ENCODE measurements at regions not wholly inside any gene's neighbourhood (a gene's known extent, or its start where the extent isn't known, plus 50 kb on each side); places are given as distances from the start of the nearest gene placed in this dataset.

DNA sequence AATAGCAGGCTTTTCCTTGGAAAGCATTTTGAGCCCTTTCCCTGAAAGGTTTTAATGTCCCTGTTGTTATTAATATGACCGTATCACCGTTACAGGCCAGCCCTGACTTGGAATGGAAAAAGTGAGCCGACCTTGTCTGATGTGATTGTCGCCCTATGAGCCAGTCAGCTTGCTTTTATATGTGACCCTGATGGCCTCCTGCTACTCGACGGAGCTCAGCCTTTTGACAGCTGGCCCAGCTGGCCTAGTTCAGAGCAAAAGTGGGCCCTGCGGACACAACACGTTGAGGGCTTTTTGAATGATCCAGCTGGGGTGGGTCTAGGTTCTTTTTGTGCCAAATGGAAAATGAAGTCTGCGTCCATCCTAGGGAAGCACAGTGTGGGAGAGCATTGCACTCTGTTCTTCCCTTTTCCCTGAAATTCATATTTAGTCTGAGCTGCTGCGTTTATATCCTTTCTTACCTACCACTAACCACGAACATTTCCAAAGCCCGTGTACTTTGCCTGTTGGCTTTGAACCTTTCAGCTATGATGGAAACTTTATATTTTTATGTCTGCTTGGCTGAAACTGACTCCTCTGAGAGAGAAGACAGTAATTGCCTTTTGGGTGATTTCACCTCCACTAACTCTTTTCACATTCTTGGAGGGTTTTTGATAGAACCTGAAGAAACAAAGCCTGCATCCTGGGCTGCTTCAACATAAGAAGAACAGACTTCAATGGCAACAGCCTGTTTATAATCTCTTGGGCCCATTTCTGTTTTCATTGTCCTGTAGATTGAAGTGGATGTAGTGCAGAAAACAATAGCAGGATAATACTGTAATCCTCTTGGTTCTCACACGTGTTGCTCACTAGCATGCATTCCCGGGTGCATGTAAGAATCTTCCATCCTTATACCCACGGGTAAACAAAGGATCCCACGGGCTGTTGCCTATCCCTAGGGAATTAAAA is 121.8 kb upstream of the HDGFL1 start:
- TF ChIP-seq CHD2 (IDR thresholded peaks at IDR 0.05; ENCODE audit: low read length, partially characterized antibody) (no peak), PHF8 (IDR thresholded peaks at IDR 0.05; ENCODE audit: borderline replicate concordance, low read depth) (no peak), NFE2L2 (conservative IDR thresholded peaks at IDR 0.05; ENCODE audit: low read length) (no peak), MYC (IDR thresholded peaks at IDR 0.05; ENCODE audit: borderline replicate concordance, low read length) (no peak), KDM1A (IDR thresholded peaks at IDR 0.05; ENCODE audit: low read depth) (no peak), MAZ (IDR thresholded peaks at IDR 0.05; ENCODE audit: borderline replicate concordance, low read depth, low read length) (no peak), TP53 (CRISPR knock-in tag; IDR thresholded peaks at IDR 0.05) (no peak), RFX5 (IDR thresholded peaks at IDR 0.05) (no peak), POLR2A (IDR thresholded peaks at IDR 0.05; ENCODE audit: low read length) (no peak)
- TF ChIP-seq, protein P1, sequence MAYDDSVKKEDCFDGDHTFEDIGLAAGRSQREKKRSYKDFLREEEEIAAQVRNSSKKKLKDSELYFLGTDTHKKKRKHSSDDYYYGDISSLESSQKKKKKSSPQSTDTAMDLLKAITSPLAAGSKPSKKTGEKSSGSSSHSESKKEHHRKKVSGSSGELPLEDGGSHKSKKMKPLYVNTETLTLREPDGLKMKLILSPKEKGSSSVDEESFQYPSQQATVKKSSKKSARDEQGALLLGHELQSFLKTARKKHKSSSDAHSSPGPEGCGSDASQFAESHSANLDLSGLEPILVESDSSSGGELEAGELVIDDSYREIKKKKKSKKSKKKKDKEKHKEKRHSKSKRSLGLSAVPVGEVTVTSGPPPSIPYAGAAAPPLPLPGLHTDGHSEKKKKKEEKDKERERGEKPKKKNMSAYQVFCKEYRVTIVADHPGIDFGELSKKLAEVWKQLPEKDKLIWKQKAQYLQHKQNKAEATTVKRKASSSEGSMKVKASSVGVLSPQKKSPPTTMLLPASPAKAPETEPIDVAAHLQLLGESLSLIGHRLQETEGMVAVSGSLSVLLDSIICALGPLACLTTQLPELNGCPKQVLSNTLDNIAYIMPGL (CRISPR knock-in tag; IDR thresholded peaks at IDR 0.05; ENCODE audit: borderline replicate concordance), result no peak
- TF ChIP-seq, protein P2, sequence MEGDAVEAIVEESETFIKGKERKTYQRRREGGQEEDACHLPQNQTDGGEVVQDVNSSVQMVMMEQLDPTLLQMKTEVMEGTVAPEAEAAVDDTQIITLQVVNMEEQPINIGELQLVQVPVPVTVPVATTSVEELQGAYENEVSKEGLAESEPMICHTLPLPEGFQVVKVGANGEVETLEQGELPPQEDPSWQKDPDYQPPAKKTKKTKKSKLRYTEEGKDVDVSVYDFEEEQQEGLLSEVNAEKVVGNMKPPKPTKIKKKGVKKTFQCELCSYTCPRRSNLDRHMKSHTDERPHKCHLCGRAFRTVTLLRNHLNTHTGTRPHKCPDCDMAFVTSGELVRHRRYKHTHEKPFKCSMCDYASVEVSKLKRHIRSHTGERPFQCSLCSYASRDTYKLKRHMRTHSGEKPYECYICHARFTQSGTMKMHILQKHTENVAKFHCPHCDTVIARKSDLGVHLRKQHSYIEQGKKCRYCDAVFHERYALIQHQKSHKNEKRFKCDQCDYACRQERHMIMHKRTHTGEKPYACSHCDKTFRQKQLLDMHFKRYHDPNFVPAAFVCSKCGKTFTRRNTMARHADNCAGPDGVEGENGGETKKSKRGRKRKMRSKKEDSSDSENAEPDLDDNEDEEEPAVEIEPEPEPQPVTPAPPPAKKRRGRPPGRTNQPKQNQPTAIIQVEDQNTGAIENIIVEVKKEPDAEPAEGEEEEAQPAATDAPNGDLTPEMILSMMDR (IDR thresholded peaks at IDR 0.05), result no peak
